ENCODE measurements at regions not wholly inside any gene's neighbourhood (a gene's known extent, or its start where the extent isn't known, plus 50 kb on each side); places are given as distances from the start of the nearest gene placed in this dataset.
"Not testable (repeated sequence)": the region's sequence is repeated elsewhere in the genome, so short reads cannot be mapped to it uniquely, and the experiment has no call there.

DNA sequence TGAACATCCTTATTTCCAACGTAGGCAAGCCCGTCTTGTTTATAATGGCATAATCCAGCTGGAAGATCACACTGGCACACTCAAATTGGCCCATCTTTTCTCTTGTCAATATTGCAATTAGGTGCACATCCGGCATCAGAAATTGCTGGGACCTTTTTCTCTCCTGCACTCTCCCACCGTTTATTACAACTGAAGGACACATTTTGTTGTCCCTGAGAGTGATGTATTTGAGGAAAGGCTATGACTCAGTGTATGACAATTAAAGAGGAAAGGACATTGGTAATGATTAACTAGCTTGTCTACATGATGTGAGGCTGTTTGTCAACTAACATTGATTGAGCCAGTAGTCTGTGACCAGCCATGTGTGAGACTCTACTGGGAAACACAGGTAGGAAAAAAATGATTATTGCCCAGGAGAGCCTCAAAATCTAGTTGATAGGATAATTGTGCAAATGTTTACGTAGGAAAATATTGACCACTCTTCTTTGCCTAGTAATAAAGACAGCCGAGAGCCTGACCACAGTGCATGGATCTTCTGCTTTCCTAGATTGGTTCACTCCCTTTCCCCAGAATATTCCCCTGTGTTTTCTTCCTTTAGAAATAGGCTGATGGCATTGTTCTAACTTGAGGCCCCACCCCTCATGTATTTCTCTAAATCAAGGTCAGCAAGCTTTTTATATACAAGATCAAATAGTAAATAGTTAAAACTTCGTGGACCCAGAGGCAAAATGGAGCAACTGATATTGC, 230.0 kb upstream of the BTBD3 start:
- H3K4me3 ChIP-seq = no peak overlapping the region
- no peak overlapping the region for H3K27ac ChIP-seq

DNA sequence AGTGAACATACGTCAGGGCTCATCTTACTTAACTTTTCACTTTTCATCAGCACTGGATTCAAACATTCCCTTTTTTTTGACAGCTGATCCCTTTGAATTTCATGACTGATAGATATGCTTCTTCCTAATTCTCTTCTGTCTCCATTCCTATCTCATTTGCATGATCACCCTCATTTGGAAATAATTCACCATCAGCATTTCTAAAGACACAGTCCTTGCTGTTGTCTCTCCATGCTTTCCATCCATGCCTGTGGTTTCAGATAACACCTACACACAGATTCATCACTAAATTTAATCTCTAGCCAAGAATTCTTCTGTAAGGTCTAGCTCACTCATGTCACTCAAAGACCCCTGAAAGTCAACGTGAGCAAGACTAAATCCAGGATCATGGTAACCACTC, 228.4 kb upstream of the BTBD3 start:
- Histone ChIP-seq H3K27ac (no peak overlapping the region), H3K4me3 (no peak overlapping the region)

DNA sequence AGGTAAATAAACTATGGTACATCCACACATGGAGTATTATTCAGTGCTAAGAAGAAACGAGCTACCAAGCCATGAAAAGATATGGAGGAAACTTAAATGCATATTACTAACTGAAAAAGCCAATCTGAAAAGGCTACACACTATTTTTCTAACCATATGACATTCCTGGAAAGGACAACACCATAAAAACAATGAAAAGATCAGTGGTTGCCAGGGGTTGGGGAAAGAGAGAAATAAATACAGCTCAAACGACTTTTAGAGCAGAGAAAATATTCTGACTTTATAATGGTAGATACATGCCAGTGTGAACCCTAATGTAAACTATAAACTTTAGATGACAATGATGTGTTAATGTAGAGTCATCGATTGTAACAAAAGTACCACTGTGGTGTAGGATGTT, 225.9 kb upstream of the BTBD3 start:
- Histone ChIP-seq H3K4me3 (no peak overlapping the region), H3K27ac (no peak overlapping the region)

DNA sequence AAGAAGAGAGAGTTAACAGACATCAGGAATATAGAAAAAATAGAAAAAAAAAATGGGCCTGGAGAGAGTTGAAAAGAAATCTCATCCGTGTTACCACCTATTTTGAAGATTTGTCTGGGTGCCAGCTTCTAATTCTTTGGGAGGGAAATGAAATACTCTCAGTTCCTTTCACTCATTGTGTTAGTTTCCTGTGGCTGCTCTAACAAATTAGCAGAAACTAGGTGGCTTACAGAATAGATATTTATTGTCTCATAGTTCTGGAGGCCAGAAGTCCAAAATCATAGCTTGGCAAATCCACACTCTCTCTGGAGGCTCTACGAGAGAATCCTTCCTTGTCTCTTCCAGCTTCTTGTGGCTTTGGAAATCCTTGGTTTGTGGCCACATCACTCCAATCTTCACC, 225.1 kb upstream of the BTBD3 start:
- H3K4me3 ChIP-seq = no peak overlapping the region
- H3K27ac ChIP-seq = no peak overlapping the region

DNA sequence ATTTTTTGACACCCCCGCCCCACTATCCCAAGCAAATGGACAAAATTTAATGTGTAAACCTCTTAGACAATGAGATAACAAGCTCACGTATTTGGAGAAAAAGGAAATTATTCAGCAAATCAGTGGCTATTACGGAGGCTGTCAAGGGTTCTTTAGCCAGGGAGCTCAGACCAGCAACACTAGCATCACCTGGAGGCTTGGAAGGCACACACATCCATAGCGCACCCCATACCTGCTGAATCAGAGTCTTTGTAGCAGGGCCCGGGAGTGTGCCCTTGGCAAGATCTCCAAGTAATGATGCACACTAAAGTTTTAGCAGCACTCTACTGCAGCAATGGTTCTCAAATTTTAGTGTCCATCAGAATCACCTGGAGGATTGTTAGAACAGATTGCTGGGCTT, 223.2 kb upstream of the BTBD3 start:
- H3K27ac ChIP-seq = no peak overlapping the region
- H3K4me3 ChIP-seq = no peak overlapping the region

DNA sequence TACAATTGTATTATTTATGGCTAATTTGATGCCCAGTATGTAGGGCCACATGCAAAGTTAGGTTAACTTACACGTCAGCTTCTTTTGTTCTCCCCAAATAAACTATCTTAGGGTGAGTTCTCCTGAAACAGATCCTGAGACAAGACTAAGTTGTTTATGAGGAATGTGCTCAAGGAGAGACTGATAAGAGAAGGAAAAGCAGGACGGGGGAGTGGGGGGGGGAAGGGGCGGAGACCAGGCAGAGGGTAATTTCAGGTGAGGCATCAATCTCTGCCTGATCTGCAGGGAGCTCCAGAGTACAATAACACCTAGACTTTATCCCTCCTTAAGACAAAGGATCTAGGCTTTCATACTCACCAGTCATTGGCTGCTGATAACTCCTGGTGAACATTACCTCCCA, 220.6 kb upstream of the BTBD3 start:
- H3K27ac ChIP-seq = no peak overlapping the region
- H3K4me3 ChIP-seq = no peak overlapping the region

DNA sequence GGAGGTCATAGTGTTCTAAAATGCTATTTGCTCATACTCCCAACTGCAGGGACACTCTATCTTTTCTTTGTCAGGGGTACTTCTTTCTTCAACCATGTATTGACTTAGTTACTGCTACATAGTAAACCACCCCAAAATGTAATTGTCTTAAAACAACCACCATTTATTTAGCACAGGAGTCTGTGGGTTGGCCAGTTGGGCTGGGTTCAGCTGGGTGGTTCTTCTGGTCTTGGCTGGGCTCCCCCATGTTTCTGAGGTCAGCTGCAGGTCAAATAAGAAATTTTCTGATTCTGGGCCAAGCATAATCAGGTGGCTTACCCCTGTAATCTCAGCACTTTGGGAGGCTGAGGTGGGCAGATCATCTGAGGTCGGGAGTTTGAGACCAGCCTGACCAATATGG, 220.0 kb upstream of the BTBD3 start:
- H3K27ac ChIP-seq = no peak overlapping the region
- no peak overlapping the region for H3K4me3 ChIP-seq

DNA sequence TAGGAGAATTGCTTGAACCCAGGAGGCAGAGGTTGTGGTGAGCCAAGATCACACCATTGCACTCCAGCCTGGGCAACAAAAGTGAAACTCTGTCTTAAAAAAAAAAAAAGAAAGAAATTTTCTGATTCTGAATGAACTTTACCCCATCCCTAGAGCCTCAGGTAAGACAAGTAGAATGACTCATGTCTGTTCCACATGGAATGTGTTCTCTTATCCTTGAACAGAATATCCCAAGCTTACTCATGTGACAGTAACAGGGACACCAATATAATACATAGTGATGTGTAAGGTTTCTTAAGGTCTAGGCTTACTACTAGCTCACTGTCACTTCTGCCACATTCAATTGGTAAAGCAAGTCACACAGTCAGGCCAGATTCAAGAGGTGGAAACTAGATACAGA, 219.6 kb upstream of the BTBD3 start:
- Histone ChIP-seq H3K4me3 (no peak overlapping the region), H3K27ac (no peak overlapping the region)

DNA sequence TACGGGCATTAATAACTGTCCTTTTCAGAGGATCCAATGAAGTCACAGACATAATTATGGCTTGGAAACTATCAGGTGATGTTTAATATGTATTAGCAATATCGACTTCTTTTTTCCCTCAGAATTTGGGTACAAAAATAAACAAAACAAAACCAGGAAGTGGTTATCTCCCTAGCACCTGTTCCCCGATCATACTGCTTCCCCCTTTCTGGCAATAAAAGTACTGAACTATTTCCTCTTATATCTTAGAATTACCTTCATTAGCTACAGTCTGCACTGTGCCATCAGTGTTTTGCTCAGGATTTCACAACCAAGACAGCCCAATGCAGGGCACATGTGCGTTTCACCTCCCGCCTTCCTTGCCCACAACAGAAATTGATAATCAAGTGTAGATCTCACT, 216.9 kb upstream of the BTBD3 start:
- no peak overlapping the region for H3K4me3 ChIP-seq

DNA sequence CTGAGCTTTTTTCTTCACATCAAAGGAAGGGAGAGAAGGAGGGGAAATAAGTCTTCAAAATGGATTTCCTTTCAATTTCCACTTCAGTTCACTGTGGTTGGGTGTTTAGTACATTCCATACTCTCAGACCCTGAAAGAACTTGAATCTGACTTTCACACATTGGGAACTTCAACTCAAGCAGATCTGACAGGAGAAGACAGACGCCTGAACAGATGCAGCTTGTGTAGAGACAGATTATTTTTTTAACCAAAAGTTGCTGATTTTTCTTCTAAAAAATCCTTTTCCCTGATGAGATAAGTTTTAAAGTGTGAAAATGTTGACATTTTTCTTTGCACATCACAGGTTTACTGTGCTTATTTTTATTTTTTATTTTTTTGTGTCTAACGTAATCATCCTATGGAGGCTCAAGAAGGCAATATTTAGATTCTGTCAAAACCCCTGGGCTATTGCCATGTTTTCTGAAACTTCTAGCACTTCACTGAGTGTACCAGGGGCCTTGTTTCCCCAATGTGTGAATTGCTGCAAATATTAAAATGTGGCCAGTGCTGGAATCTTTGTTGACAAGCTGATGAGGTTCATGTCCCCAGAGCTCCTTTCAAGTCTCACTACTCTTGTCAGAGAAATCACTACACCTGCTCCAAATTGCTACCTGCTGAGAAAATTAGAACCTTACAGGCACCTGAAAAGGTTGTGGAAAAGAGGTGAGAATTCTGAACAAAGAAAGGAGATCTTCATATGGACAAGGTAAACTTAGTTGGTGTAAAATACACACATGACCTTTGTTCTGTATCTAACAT, 214.8 kb upstream of the BTBD3 start:
- no peak overlapping the region for H3K27ac ChIP-seq
- no peak overlapping the region for H3K4me3 ChIP-seq

More for the DNA sequence above, 216.9 kb upstream of the BTBD3 start:
- no peak overlapping the region for H3K27ac ChIP-seq

DNA sequence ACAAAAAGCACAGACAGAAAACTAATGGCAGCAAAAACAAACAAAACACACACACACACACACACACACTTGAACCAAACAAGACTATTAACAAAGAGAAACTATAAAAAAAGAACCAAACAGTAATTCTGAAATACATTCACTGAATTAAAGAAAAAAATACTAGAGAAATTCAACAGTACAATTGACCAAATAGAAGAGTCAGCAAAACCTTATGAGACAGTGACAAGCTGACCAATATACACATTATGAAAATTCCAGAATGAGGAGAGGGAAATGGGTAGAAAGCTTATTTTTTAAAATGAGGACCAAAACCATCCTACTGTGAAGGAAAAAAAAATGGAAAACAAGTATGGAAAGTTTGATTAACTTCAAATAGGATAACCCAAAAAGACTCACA, 212.2 kb upstream of the BTBD3 start:
- H3K27ac ChIP-seq = no peak overlapping the region
- no peak overlapping the region for H3K4me3 ChIP-seq

DNA sequence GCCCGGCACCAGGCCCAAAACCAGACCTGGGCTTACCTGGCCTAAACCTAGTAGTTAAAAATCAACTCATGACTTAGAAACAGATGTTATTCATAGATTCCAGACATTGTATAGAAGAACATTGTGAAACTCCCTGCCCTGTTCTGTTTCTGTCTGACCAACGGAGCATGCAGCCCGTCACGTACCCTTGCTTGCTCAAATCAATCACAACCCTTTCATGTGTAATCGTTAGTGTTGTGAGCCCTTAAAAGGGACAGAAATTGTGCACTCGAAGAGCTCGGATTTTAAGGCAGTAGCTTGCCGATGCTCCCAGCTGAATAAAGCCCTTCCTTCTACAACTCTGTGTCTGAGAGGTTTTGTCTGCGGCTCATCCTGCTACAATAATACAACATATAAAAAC, 209.5 kb upstream of the BTBD3 start:
- H3K27ac ChIP-seq, H3K4me3 ChIP-seq: not testable (repeated sequence)

DNA sequence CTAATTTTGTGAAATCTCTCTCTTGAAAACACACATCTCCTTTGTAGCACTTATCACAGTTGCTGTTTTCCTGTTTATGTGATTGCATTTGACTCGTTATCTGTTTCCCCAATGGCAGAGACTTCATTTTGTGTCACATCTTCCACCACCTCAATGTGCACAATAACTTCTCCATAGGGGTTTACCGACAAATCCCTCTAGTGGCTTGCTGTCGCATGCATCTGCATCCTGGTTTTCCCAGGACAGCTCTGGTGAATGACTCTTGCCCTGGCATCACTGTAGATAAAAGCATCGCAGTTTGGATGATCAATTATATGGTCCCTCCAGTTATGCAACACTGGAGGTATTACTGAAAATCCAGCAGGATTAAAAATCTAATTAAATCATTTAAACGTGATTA, 206.5 kb upstream of the BTBD3 start:
- H3K27ac ChIP-seq = no peak overlapping the region
- H3K4me3 ChIP-seq = no peak overlapping the region

DNA sequence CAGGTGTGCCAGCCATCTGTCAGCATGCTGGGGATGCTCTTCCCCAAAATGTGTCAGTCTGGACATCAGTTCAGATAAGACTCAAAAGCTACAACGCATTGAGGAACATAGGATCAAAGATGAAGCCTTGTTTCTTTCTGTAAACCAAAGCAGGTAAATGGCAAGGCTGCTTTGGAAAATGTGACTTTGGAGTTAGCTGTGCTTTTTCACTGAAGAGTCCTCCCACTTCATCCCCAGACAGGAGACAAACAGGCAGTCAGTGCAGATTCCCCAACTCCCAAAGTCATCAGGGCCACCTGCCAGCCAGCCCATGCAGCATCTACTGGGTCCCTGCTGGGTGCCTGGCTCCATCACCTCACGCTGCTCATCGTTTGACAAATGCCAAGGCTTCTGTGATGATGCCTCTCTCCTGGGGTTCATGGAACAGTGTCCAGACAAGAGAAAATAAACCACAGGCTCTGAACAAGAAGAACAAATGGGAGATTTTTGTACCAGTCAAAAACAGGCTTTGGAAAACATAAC, 205.0 kb upstream of the BTBD3 start:
- Histone ChIP-seq H3K4me3 (no peak overlapping the region), H3K27ac (no peak overlapping the region)

DNA sequence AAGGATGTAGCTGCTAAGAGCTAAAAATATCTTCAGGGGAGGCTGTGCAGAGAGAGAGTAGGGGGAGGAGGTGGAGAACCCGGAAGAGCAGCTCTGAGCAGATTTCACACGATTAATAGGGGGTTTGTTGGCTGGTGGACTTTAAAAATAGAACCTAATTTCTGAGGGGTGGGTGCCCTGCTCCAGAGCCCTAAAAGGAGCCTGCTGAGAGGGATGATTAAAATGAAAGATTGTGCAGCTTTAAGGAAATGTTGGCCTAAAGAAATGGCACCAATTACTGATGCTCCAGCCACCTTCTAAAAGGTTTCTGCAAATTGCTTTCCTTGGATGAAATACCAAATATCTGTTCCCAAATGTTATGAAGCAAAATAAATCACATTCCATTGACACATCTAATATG, 202.8 kb upstream of the BTBD3 start:
- H3K27ac ChIP-seq = no peak overlapping the region
- H3K4me3 ChIP-seq = no peak overlapping the region

DNA sequence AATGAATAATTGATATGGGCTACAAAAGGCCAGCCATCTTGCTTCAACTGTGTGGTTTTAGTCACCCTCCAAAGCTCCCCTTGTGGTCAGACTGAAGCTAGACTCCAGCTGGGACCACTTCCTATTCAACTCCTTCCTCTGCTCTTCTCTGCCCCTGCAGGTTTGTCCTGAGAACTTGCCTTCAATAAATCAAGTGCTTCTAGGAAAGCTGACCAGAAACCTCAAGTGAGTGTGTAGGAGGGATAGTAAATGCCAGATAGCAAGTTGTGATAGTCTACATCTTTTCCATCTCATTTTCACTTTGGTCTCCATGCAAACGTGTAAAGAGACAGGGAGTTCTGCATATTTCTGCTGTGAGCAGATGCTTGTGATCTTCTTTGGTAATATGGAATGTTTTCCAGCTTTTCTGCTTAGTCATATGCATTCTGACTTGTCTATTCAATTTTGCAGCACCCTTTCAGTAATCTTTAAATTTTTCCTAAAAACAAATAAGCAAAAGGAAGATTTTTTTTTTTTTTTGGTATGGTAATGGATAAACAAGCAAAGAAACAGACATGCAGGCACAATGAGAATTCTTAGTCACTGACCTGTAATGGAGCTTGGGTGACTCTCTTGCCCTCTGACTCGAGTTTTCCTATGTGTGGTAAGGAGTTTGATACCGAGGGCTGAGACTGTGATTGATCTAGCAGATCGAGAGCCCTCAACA, 201.3 kb upstream of the BTBD3 start:
- Histone ChIP-seq H3K4me3 (no peak overlapping the region), H3K27ac (no peak overlapping the region)

DNA sequence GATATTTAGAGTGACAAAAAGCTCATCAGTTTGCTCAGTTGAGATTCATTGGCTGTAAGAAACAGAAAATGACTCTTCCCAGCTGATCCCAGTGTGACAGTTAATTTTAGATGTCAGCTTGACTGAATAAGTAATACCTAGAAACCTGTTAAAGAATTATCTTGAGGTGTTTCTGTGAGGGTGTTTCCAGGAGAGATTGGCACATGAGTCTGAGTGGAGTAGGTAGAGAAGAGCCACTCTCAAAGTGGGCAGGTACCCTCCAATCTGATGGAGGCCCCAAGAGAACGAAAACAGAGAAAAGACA, 200.8 kb upstream of the BTBD3 start:
- H3K27ac ChIP-seq = no peak overlapping the region
- H3K4me3 ChIP-seq = no peak overlapping the region

DNA sequence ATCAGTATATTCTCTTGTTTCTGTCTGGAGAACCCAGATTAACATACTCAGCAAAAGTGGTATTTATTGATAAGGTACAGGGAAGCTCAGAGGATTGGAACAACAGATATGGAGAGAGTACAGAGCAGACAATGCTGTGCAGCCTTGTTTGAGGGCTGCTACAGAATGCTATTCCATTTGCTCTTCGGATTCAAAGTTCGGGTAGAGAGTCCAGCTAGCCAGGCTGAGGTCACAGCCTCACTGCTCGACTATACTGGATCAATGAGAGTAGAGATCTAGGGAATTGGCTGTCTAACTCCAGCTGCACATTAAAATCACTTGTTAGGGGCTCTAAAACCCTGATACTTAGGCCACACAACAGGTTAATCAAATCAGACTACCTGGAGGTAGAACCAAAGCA, 200.1 kb upstream of the BTBD3 start:
- no peak overlapping the region for H3K4me3 ChIP-seq
- no peak overlapping the region for H3K27ac ChIP-seq

DNA sequence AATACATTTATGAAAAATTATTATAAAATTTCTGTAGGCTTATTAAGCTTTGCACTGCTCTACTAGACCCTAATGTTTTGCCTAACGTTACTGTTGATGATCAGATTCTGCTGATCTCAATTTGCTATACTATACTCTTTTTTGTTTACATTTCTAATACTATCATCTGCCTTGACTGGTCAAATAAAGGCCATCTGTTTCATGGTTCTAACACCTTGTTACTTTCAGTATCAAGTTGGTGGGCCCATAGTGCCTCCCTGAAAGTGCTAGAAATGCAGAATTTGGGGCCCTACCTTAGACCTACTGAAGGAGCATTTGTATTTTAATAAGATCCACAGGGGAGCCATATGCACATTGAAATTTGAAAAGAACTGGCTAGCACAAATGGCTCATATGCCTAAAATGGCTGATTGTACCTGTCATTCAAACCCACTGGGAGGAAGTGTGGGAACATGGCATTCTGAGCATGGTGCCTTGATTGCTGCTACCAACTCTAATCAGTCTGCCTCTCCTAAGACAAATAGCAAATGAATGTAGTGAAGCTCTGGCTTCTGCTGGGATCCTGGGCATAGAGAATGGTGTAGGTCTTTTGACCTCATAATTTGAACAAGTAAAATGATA, 199.1 kb upstream of the BTBD3 start:
- Histone ChIP-seq H3K27ac (no peak overlapping the region), H3K4me3 (no peak overlapping the region)

DNA sequence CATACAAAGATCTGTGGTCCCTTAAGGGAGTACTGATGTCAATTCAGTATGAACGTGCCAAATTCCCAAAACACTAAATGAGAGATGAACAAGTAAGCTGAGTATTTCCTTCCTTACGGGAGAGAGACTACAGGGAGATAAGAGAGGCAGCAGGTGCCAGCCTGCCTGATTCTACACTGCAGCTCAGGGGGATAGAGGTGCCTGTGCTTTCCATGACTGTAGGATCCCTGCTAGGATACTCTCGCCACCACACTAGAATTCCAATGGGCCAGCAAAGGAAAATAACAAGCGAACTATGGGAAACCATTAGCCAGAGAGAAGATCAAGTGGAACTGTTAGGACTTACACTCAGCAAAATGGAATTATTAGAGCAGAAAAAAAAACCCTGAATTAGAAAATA, 198.5 kb upstream of the BTBD3 start:
- Histone ChIP-seq H3K27ac (no peak overlapping the region), H3K4me3 (no peak overlapping the region)

DNA sequence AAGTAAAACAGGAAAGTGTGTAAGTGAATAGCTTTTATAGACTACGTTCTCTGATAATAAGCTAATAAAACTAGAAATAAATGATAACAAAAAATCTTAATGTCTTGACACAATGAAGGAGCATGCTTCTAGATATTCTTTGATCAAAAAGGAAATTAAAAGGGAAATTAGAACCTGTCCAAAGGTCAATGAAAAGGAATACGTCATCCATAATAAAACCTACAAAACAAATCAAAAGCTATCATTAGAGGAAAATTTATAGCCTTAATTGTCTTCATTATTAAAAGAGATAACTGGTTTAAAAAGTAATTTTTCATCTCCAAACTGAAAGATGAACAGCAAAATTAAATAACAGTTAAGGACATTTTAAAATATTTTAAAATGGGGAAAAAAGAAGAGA, 196.3 kb upstream of the BTBD3 start:
- no peak overlapping the region for H3K27ac ChIP-seq
- no peak overlapping the region for H3K4me3 ChIP-seq

All from skin epidermis (tissue), 12 donors.